IMR-90 (cell line): ENCODE measurements at regions not wholly inside any gene's neighbourhood (a gene's known extent, or its start where the extent isn't known, plus 50 kb on each side); places are given as distances from the start of the nearest gene placed in this dataset.

Source experiments
- ATAC-seq: fragments of 200-7000 bp; cut with Tn5 transposase; 2 replicates; pipeline ENCODE4 v1.9.1; 2020; ENCODE audit warnings: low read depth, mild to moderate bottlenecking, moderate library complexity
- BruUV-seq: library from RNA; stranded (reverse); fragments of 400-500 nt; replicated peaks from 2 replicates; lab custom pipeline; 2021; lab: Mats Ljungman, UMichigan
- CTCF ChIA-PET: fragments of 300-600 bp; formaldehyde crosslinking; extraction: SDS; loops from one replicate; lab custom pipeline; 2021; ENCODE audit warnings: antibody characterized with exemption; lab: Yijun Ruan, JAX
- POLR2A ChIA-PET: fragments of 300-600 bp; sonication (Branson Sonifier 250); formaldehyde crosslinking; loops from one replicate; lab custom pipeline; 2022; ENCODE audit warnings: antibody characterized with exemption; ENCODE audit not compliant: unreplicated experiment; lab: Charles Lee
- DNase-seq: peaks from one replicate; pipeline ENCODE4 v3.0.0; 2013
- H2AFZ ChIP-seq: replicated peaks from 2 replicates; pipeline ENCODE3; 2013; ENCODE audit warnings: low read length, mild to moderate bottlenecking; ENCODE audit not compliant: poor library complexity
- H2AK5ac ChIP-seq: 2 replicates; pipeline ENCODE4 v1.6.1; 2013; ENCODE audit warnings: low read depth, low read length, inconsistent platforms
- H2AK9ac ChIP-seq: replicated peaks from 2 replicates; pipeline ENCODE3; 2013; ENCODE audit warnings: mild to moderate bottlenecking, low read depth, low read length, moderate library complexity; ENCODE audit not compliant: poor library complexity
- H2BK120ac ChIP-seq: 2 replicates; pipeline ENCODE4 v1.6.1; 2013; ENCODE audit warnings: low read depth, low read length, inconsistent platforms
- H2BK15ac ChIP-seq: 3 replicates; pipeline ENCODE4 v1.6.1; 2013; ENCODE audit warnings: low read depth, low read length, inconsistent platforms
- H2BK20ac ChIP-seq: 2 replicates; pipeline ENCODE4 v1.6.1; 2013; ENCODE audit warnings: low read depth, mild to moderate bottlenecking, inconsistent platforms, low read length, moderate library complexity
- H2BK5ac ChIP-seq: 2 replicates; pipeline ENCODE4 v1.6.1; 2013; ENCODE audit warnings: mild to moderate bottlenecking, low read depth, low read length, inconsistent platforms; ENCODE audit not compliant: poor library complexity, severe bottlenecking
- H3K14ac ChIP-seq: replicated peaks from 2 replicates; pipeline ENCODE4 v1.6.1; 2013; ENCODE audit warnings: low read depth, low read length, inconsistent platforms
- H3K18ac ChIP-seq: 2 replicates; pipeline ENCODE4 v1.6.1; 2013; ENCODE audit warnings: low read depth, low read length, control low read depth
- H3K23ac ChIP-seq: 2 replicates; pipeline ENCODE4 v1.6.1; 2013; ENCODE audit warnings: low read depth, low read length, inconsistent platforms
- H3K27ac ChIP-seq: 2 replicates; pipeline ENCODE4 v1.5.1; 2013; ENCODE audit warnings: mild to moderate bottlenecking, control low read depth, low read length; ENCODE audit not compliant: insufficient read depth
- H3K27me3 ChIP-seq: 2 replicates; pipeline ENCODE4 v1.6.1; 2013; ENCODE audit warnings: low read length; ENCODE audit not compliant: control insufficient read depth, insufficient read depth
- H3K36me3 ChIP-seq: 2 replicates; pipeline ENCODE4 v1.6.1; 2013; ENCODE audit warnings: low read length, mixed read lengths; ENCODE audit not compliant: control insufficient read depth, insufficient read depth
- H3K4ac ChIP-seq: 2 replicates; pipeline ENCODE4 v1.6.1; 2013; ENCODE audit warnings: low read depth, low read length, inconsistent platforms
- H3K4me1 ChIP-seq: 2 replicates; pipeline ENCODE4 v1.6.1; 2013; ENCODE audit warnings: low read length, mixed read lengths; ENCODE audit not compliant: control insufficient read depth, insufficient read depth
- H3K4me2 ChIP-seq: 2 replicates; pipeline ENCODE4 v1.6.1; 2013; ENCODE audit warnings: low read depth, mild to moderate bottlenecking, control low read depth, low read length, moderate library complexity
- H3K4me3 ChIP-seq: 2 replicates; pipeline ENCODE4 v1.5.1; 2013; ENCODE audit warnings: low read depth, mild to moderate bottlenecking, control low read depth, low read length, moderate library complexity; ENCODE audit not compliant: insufficient read depth
- H3K56ac ChIP-seq: 2 replicates; pipeline ENCODE4 v1.6.1; 2013; ENCODE audit warnings: low read length, inconsistent platforms; ENCODE audit not compliant: insufficient read depth; ENCODE audit errors: extremely low read depth
- H3K79me1 ChIP-seq, 2 experiments: 2 replicates each; pipeline ENCODE4 v1.6.1; 2013; ENCODE audit warnings: low read length in 2 of 2, inconsistent platforms in 1 of 2, low read depth in 1 of 2
- H3K9ac ChIP-seq: 2 replicates; pipeline ENCODE4 v1.6.1; 2013; ENCODE audit warnings: low read depth, low read length, control low read depth
- H3K9me1 ChIP-seq: 2 replicates; pipeline ENCODE4 v1.6.1; 2013; ENCODE audit warnings: low read length, inconsistent platforms; ENCODE audit not compliant: insufficient read depth
- H3K9me3 ChIP-seq: 2 replicates; pipeline ENCODE4 v1.6.1; 2013; ENCODE audit warnings: low read length; ENCODE audit not compliant: control insufficient read depth, insufficient read depth
- H4K20me1 ChIP-seq: 2 replicates; pipeline ENCODE4 v1.6.1; 2013; ENCODE audit warnings: low read length, inconsistent platforms; ENCODE audit not compliant: insufficient read depth
- H4K5ac ChIP-seq: 2 replicates; pipeline ENCODE4 v1.6.1; 2013; ENCODE audit warnings: mild to moderate bottlenecking, low read depth, low read length, control low read depth
- H4K8ac ChIP-seq, 2 experiments: 2 replicates each; pipeline ENCODE4 v1.6.1; 2013; ENCODE audit warnings: low read depth in 2 of 2, low read length in 2 of 2, control low read depth in 1 of 2, inconsistent platforms in 1 of 2
- H4K91ac ChIP-seq: 2 replicates; pipeline ENCODE4 v1.6.1; 2013; ENCODE audit warnings: low read depth, low read length, inconsistent platforms; ENCODE audit not compliant: insufficient read depth
- CEBPB ChIP-seq: IDR thresholded peaks from 2 replicates; pipeline ENCODE4 v1.6.1; 2012; ENCODE audit warnings: low read depth, low read length, improper control_type of control experiment
- FOS ChIP-seq: fragments of 150-350 bp; IDR thresholded peaks from 2 replicates; pipeline ENCODE4 v1.6.1; 2016; ENCODE audit warnings: low read depth, low read length
- NFE2L2 ChIP-seq: fragments of 150-350 bp; IDR thresholded peaks from 2 replicates; pipeline ENCODE4 v1.6.1; 2016; ENCODE audit warnings: low read depth, mild to moderate bottlenecking, low read length
- POLR2A ChIP-seq: IDR thresholded peaks from 2 replicates; pipeline ENCODE4 v1.6.1; 2012; ENCODE audit warnings: mild to moderate bottlenecking, low read depth, low read length
- RAD21 ChIP-seq: IDR thresholded peaks from 2 replicates; pipeline ENCODE4 v1.6.1; 2012; ENCODE audit warnings: low read length, improper control_type of control experiment
- RCOR1 ChIP-seq: IDR thresholded peaks from 2 replicates; pipeline ENCODE4 v1.6.1; 2012; ENCODE audit warnings: mild to moderate bottlenecking, low read length, improper control_type of control experiment; ENCODE audit not compliant: insufficient replicate concordance
- RFX5 ChIP-seq: IDR thresholded peaks from 2 replicates; pipeline ENCODE4 v1.8.0; 2012; ENCODE audit warnings: low read depth, mild to moderate bottlenecking, low read length, moderate library complexity
- SMC3 ChIP-seq: fragments of 150-350 bp; IDR thresholded peaks from 2 replicates; pipeline ENCODE4 v1.6.1; 2016; ENCODE audit warnings: low read depth, mild to moderate bottlenecking, antibody characterized with exemption, low read length, moderate library complexity
- USF2 ChIP-seq: fragments of 150-350 bp; IDR thresholded peaks from 2 replicates; pipeline ENCODE4 v1.6.1; 2017; ENCODE audit warnings: mild to moderate bottlenecking, antibody characterized with exemption, low read length, low read depth
- WGBS, 2 experiments: methylation state at CpG; one replicate each; pipeline versions ENCODE4 v1.1.5 to v1.1.7; 2013; ENCODE audit warnings: missing lambda C conversion rate in 2 of 2; ENCODE audit not compliant: insufficient read length in 1 of 2; ENCODE audit errors: extremely low coverage in 2 of 2; 5-methylcytosine and 5-hydroxymethylcytosine counted together
- dilution Hi-C: fragments of 300-500 bp; cut with HindIII; formaldehyde crosslinking; loops from one replicate; pipeline ENCODE4 v1.14.3; 2018; ENCODE audit warnings: low sequenced_read_pairs; ENCODE audit not compliant: unreplicated experiment
- in situ Hi-C: fragments of 300-500 bp; cut with MboI; formaldehyde crosslinking; loops from 3 replicates; pipeline ENCODE4 v1.14.3; 2019; ENCODE audit warnings: low sequenced_read_pairs, inconsistent platforms, mixed read lengths
- intact Hi-C: fragments of 100-400 bp; cut with micrococcal nuclease; formaldehyde crosslinking; loops from 2 replicates; pipeline ENCODE4 v1.10.0; 2022

DNA sequence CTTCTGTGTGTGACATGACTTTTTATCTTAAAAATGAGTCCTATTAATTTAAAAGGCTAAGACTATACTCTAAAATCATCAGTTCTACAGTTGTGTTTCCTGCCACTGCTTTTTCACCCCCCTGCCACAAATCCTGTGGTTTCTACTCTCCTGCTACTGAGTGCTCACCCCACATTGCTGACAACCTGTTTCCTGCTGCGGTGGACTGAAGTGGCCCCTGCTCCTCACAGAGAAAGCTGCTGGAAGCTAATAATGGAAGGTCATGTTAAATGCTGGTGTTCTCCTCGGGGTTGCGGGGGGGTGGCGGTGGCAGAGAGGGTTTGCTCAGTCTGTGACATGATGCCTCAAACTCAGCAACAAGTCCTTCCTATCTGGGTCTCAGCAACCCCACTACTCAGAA, 113.2 kb upstream of the INHBA start:
- no peak overlapping the region for H4K91ac ChIP-seq
- no peak overlapping the region for H2BK15ac ChIP-seq
- no peak overlapping the region for H4K8ac ChIP-seq
- POLR2A ChIA-PET = no interaction called here
- ATAC-seq (no peak), DNase-seq (no peak)
- H3K14ac ChIP-seq = 0 out of 2 replicates have a peak overlapping the region, but pooled peaks have one; percentile 31
- H2AFZ ChIP-seq = peak overlapping the region; percentile 13
- H3K4ac ChIP-seq = no peak overlapping the region
- H2AK5ac ChIP-seq = no peak overlapping the region
- H3K4me2 ChIP-seq = no peak overlapping the region
- H3K18ac ChIP-seq = no peak overlapping the region
- no peak overlapping the region for H2BK20ac ChIP-seq
- peaks cover 5% of the 10 kb centered on the region for H3K9me1 ChIP-seq
- H3K4me1 ChIP-seq = peaks cover 2% of the 10 kb centered on the region
- H3K23ac ChIP-seq = no peak overlapping the region
- H4K20me1 ChIP-seq = no peaks in the 10 kb centered on the region
- CTCF ChIA-PET = no interaction called here
- H2BK120ac ChIP-seq = no peak overlapping the region
- no peaks in the 10 kb centered on the region for H3K36me3 ChIP-seq
- no peak overlapping the region for H4K5ac ChIP-seq
- no peaks in the 10 kb centered on the region for H3K27me3 ChIP-seq
- intact Hi-C loops (no loop called here), in situ Hi-C loops (no loop called here), dilution Hi-C loops (no loop called here)
- H3K4me3 ChIP-seq = no peak overlapping the region
- no peak overlapping the region for H2BK5ac ChIP-seq
- BruUV-seq = no TSS peak
- H3K79me1 ChIP-seq = no peaks in the 10 kb centered on the region
- H3K56ac ChIP-seq = no peak overlapping the region
- no peaks in the 10 kb centered on the region; the same call in 1 of the 2 replicates for H3K9me3 ChIP-seq
- TF ChIP-seq RAD21 (no peak), SMC3 (no peak), NFE2L2 (no peak), USF2 (no peak), CEBPB (no peak), POLR2A (no peak), RFX5 (no peak), FOS (no peak), RCOR1 (no peak)
- H2AK9ac ChIP-seq = peak overlapping the region; percentile 5
- no peak overlapping the region for H3K9ac ChIP-seq
- no peak overlapping the region for H3K27ac ChIP-seq
- WGBS, 2 experiments = no CpG with 5 or more reads among the region's 4 CpGs
